Astrocyte (in vitro differentiated cells and primary cell): ENCODE measurements at regions not wholly inside any gene's neighbourhood (a gene's known extent, or its start where the extent isn't known, plus 50 kb on each side); places are given as distances from the start of the nearest gene placed in this dataset.
"Not testable (repeated sequence)": the region's sequence is repeated elsewhere in the genome, so short reads cannot be mapped to it uniquely, and the experiment has no call there.

Source experiments
- CTCF ChIP-seq: IDR thresholded peaks from 2 replicates; pipeline ENCODE4 v1.5.1; 2011; ENCODE audit warnings: low read depth, mild to moderate bottlenecking, inconsistent platforms, low read length, moderate library complexity; ENCODE audit not compliant: insufficient read depth
- EZH2 ChIP-seq: IDR thresholded peaks from 2 replicates; pipeline ENCODE4 v1.6.1; 2012; ENCODE audit warnings: mild to moderate bottlenecking, low read length, inconsistent platforms; ENCODE audit not compliant: insufficient read depth

- TF ChIP-seq CTCF, EZH2: not testable (repeated sequence)
Observed at GRCh38 chr7:54315955-54316354, 226.2 kb upstream of the VSTM2A start.
